ENCODE measurements at regions not wholly inside any gene's neighbourhood (a gene's known extent, or its start where the extent isn't known, plus 50 kb on each side); places are given as distances from the start of the nearest gene placed in this dataset.
A peak's percentile ranks its signal among the peaks of the same experiment; 100 is the strongest.

DNA sequence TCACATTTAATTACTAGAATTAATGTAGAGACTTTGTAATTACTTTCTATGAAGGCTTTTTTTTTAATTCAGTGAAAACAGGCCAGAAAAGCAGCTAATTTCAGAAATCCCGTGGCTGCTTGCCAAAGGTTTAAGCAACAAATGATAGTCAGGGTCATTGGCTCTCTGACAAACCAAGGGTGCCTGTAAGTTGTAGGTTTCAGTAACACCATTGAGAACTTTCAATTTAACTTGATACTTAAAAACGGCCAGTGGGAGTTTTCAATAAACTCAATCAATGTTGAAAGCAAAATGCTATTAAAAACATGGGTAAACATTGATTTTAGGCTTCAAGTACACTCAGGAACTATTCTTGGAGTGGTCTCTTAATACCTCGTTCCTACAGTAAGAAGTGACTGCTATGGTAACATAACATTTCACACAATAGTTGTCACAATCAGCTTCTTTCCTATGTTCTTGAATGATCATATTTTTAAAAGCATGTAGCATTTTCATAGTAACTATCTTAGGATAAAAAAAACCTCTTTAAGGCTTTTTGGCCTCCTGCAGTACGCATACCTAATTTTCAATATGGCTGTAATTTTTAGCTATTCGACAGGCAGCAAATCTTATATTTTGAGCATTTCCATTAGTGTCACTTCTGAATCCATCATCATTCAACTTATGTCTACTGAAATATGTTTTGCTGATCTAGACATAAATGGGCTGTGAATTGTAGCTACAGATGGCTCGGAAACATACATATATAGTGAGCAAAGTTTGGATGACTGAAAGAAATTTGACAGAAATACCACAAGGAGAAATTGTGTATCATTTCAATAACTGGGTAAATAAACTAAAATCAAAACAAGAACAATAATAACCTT, 592.1 kb upstream of the GBE1 start:
- no peak for TF ChIP-seq POLR2A (IDR thresholded peaks at IDR 0.05)
- TF ChIP-seq, protein P1, sequence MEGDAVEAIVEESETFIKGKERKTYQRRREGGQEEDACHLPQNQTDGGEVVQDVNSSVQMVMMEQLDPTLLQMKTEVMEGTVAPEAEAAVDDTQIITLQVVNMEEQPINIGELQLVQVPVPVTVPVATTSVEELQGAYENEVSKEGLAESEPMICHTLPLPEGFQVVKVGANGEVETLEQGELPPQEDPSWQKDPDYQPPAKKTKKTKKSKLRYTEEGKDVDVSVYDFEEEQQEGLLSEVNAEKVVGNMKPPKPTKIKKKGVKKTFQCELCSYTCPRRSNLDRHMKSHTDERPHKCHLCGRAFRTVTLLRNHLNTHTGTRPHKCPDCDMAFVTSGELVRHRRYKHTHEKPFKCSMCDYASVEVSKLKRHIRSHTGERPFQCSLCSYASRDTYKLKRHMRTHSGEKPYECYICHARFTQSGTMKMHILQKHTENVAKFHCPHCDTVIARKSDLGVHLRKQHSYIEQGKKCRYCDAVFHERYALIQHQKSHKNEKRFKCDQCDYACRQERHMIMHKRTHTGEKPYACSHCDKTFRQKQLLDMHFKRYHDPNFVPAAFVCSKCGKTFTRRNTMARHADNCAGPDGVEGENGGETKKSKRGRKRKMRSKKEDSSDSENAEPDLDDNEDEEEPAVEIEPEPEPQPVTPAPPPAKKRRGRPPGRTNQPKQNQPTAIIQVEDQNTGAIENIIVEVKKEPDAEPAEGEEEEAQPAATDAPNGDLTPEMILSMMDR (IDR thresholded peaks at IDR 0.05) = no peak
- peak in 1 of 4 donors; percentile 45 for TF ChIP-seq EP300 (IDR thresholded peaks at IDR 0.05)

Measured in upper lobe of left lung (tissue), 4 donors.